OCI-LY7 (cell line): ENCODE measurements at regions not wholly inside any gene's neighbourhood (a gene's known extent, or its start where the extent isn't known, plus 50 kb on each side); places are given as distances from the start of the nearest gene placed in this dataset.

ENCODE experiments used
- EZH2phosphoT487 ChIP-seq: fragments of 200-600 bp; sonication (generic); IDR thresholded peaks from 2 replicates; pipeline ENCODE4 v1.6.1; 2018; ENCODE audit warnings: low read depth, borderline replicate concordance, mild to moderate bottlenecking, mixed run types, antibody characterized with exemption, low read length, moderate library complexity, mixed read lengths
- TF ChIP-seq, protein P1 (sequence below): fragments of 200-600 bp; sonication (generic); conservative IDR thresholded peaks from 2 replicates; pipeline ENCODE4 v1.5.1; 2014; ENCODE audit warnings: mild to moderate bottlenecking, antibody characterized with exemption, low read length, moderate library complexity, mixed read lengths

DNA sequence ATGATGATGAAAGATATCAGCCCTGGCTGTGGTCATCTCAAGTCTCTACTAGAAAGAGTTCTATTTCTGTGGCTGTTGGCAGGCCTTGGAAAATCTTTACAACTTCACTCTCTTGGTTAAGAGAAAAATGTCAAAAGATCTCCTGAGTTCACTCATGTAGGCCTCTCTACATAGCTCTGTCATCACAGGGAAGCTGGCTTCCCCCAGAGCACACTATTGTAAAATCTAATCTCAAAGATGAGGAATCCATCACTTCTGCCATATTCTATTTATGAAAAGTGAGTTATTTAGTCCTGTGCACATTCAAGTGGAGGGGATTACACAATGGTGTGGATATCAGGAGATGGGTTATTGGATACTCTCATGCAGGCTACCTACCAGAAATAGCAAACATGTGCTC, 388.4 kb upstream of the HS3ST1 start:
- TF ChIP-seq, protein P1, sequence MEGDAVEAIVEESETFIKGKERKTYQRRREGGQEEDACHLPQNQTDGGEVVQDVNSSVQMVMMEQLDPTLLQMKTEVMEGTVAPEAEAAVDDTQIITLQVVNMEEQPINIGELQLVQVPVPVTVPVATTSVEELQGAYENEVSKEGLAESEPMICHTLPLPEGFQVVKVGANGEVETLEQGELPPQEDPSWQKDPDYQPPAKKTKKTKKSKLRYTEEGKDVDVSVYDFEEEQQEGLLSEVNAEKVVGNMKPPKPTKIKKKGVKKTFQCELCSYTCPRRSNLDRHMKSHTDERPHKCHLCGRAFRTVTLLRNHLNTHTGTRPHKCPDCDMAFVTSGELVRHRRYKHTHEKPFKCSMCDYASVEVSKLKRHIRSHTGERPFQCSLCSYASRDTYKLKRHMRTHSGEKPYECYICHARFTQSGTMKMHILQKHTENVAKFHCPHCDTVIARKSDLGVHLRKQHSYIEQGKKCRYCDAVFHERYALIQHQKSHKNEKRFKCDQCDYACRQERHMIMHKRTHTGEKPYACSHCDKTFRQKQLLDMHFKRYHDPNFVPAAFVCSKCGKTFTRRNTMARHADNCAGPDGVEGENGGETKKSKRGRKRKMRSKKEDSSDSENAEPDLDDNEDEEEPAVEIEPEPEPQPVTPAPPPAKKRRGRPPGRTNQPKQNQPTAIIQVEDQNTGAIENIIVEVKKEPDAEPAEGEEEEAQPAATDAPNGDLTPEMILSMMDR: no peak
- no peak for TF ChIP-seq EZH2phosphoT487
